PC-3 (cell line): ENCODE measurements at regions not wholly inside any gene's neighbourhood (a gene's known extent, or its start where the extent isn't known, plus 50 kb on each side); places are given as distances from the start of the nearest gene placed in this dataset.

Source experiments
- CTCF ChIP-seq: fragments of 300-600 bp; sonication (generic); conservative IDR thresholded peaks from 2 replicates; pipeline ENCODE4 v1.5.1; 2017; ENCODE audit warnings: antibody characterized with exemption, low read depth, mild to moderate bottlenecking, low read length
- EZH2 ChIP-seq: fragments of 300-600 bp; sonication (generic); IDR thresholded peaks from one replicate; pipeline ENCODE4 v1.6.1; 2017; ENCODE audit warnings: antibody characterized with exemption, mild to moderate bottlenecking, low read length; ENCODE audit not compliant: unreplicated experiment
- EZH2phosphoT487 ChIP-seq: fragments of 300-600 bp; sonication (generic); IDR thresholded peaks from 2 replicates; pipeline ENCODE4 v1.6.1; 2018; ENCODE audit warnings: mild to moderate bottlenecking, antibody characterized with exemption, low read length, borderline replicate concordance

GRCh38 chr10:43913676-43914235 is 265.1 kb upstream of the ZNF32 start:
- no peak for TF ChIP-seq CTCF
- no peak for TF ChIP-seq EZH2phosphoT487
- no peak for TF ChIP-seq EZH2
